CD4-positive, alpha-beta T cell (primary cell): ENCODE measurements at regions not wholly inside any gene's neighbourhood (a gene's known extent, or its start where the extent isn't known, plus 50 kb on each side); places are given as distances from the start of the nearest gene placed in this dataset.
"Not testable (repeated sequence)": the region's sequence is repeated elsewhere in the genome, so short reads cannot be mapped to it uniquely, and the experiment has no call there.

Source experiments
- ATAC-seq: fragments of 200-7000 bp; cut with Tn5 transposase; one replicate; pipeline ENCODE4 v1.10.0; 2022; ENCODE audit warnings: mild to moderate bottlenecking; ENCODE audit not compliant: poor library complexity
- CTCF ChIA-PET: fragments of 350-600 bp; sonication (Branson Sonifier 250); formaldehyde crosslinking; loops from one replicate; lab custom pipeline; 2021; ENCODE audit warnings: antibody characterized with exemption, inconsistent platforms; lab: Charles Lee
- POLR2A ChIA-PET: fragments of 350-600 bp; sonication (Branson Sonifier 250); formaldehyde crosslinking; loops from one replicate; lab custom pipeline; 2021; ENCODE audit warnings: antibody characterized with exemption, inconsistent platforms; lab: Charles Lee
- DNase-seq, 14 experiments: peaks; one replicate each; pipeline ENCODE4 v3.0.0-alpha.2; 2013 to 2020; ENCODE audit warnings: mixed read lengths in 2 of 14
- H3K27ac ChIP-seq, 2 donors: one replicate each; pipeline versions ENCODE4 v1.5.1 to v1.7.0; 2013; ENCODE audit warnings: low read length in 2 of 2, low read depth in 1 of 2, mild to moderate bottlenecking in 1 of 2
- H3K27me3 ChIP-seq, 2 experiments: 1 replicate in 1 of 2; 2 replicates in 1 of 2; pipeline versions ENCODE4 v1.6.1 to v1.7.0; 2013; ENCODE audit warnings: low read length in 2 of 2, control low read depth in 1 of 2, mild to moderate bottlenecking in 1 of 2, moderate library complexity in 1 of 2; ENCODE audit not compliant: insufficient read depth in 2 of 2, control insufficient read depth in 1 of 2
- H3K36me3 ChIP-seq: one replicate; pipeline ENCODE4 v1.6.1; 2013; ENCODE audit warnings: low read length, control low read depth; ENCODE audit not compliant: insufficient read depth
- H3K4me1 ChIP-seq: one replicate; pipeline ENCODE4 v1.6.1; 2013; ENCODE audit warnings: low read length, control low read depth; ENCODE audit not compliant: insufficient read depth
- H3K4me3 ChIP-seq: one replicate; pipeline ENCODE4 v1.5.1; 2013; ENCODE audit warnings: mild to moderate bottlenecking, low read length, moderate library complexity
- H3K9me3 ChIP-seq, 2 experiments: 1 replicate in 1 of 2; 2 replicates in 1 of 2; pipeline versions ENCODE4 v1.6.1 to v1.7.0; 2013; ENCODE audit warnings: low read length in 2 of 2, mild to moderate bottlenecking in 2 of 2, control low read depth in 1 of 2, moderate library complexity in 1 of 2; ENCODE audit not compliant: control insufficient read depth in 1 of 2, insufficient read depth in 1 of 2
- H3K27ac Mint-ChIP-seq: one replicate; pipeline ENCODE4 v1.8.0; 2020; ENCODE audit warnings: mixed read lengths
- H3K27me3 Mint-ChIP-seq: one replicate; pipeline ENCODE4 v1.8.0; 2021; ENCODE audit warnings: mixed read lengths
- H3K36me3 Mint-ChIP-seq: one replicate; pipeline ENCODE4 v1.8.0; 2021; ENCODE audit warnings: low read depth, mixed read lengths
- H3K4me1 Mint-ChIP-seq: one replicate; pipeline ENCODE4 v1.8.0; 2021; ENCODE audit warnings: low read depth, mixed read lengths
- H3K4me3 Mint-ChIP-seq: one replicate; pipeline ENCODE4 v1.8.0; 2020; ENCODE audit warnings: mild to moderate bottlenecking, mixed read lengths
- H3K9me3 Mint-ChIP-seq: one replicate; pipeline ENCODE4 v1.8.0; 2020; ENCODE audit warnings: mixed read lengths
- CTCF ChIP-seq: fragments of 200-600 bp; IDR thresholded peaks from one replicate; pipeline ENCODE4 v1.8.0; 2022; ENCODE audit warnings: antibody characterized with exemption, mild to moderate bottlenecking
- intact Hi-C, 2 experiments: fragments of 100-400 bp; cut with DNase I in 1 of 2; cut with micrococcal nuclease in 1 of 2; formaldehyde crosslinking; loops; one replicate each; pipeline versions ENCODE4 v1.15.1 to v1.9.0; 2023 to 2025; cut with DNase I, micrococcal nuclease

GRCh38 chr13:80900561-80900960 is 559.6 kb upstream of the SPRY2 start:
- Mint-ChIP-seq H3K27me3 (no peaks in the 10 kb centered on the region), H3K4me1 (no peaks in the 10 kb centered on the region), H3K9me3 (no peaks in the 10 kb centered on the region), H3K27ac (no peak overlapping the region), H3K36me3 (no peaks in the 10 kb centered on the region), H3K4me3 (no peak overlapping the region)
- Histone ChIP-seq H3K9me3 (no peaks in the 10 kb centered on the region), H3K4me3 (no peak overlapping the region), H3K27me3 (no peaks in the 10 kb centered on the region), H3K4me1 (no peaks in the 10 kb centered on the region), H3K27ac (no peak overlapping the region), H3K36me3 (no peaks in the 10 kb centered on the region)
- ChIA-PET POLR2A (no interaction called here), CTCF (no interaction called here)
- DNase-seq = no peak
- ATAC-seq = no peak
- intact Hi-C loops = no loop called here
- no peak for TF ChIP-seq CTCF

- H3K4me1 Mint-ChIP-seq, POLR2A ChIA-PET, H3K4me3 Mint-ChIP-seq, CTCF ChIA-PET, H3K36me3 ChIP-seq, H3K27me3 Mint-ChIP-seq, ATAC-seq, H3K27ac Mint-ChIP-seq, H3K9me3 Mint-ChIP-seq, intact Hi-C loops, DNase-seq, H3K27me3 ChIP-seq, H3K4me1 ChIP-seq, H3K36me3 Mint-ChIP-seq, H3K9me3 ChIP-seq, H3K27ac ChIP-seq, H3K4me3 ChIP-seq: not testable (repeated sequence)
These were observed 556.7 kb upstream of the SPRY2 start for GRCh38 chr13:80897641-80898040.

- Histone ChIP-seq H3K4me3 (no peak overlapping the region), H3K4me1 (no peaks in the 10 kb centered on the region), H3K27me3 (no peaks in the 10 kb centered on the region), H3K9me3 (no peaks in the 10 kb centered on the region), H3K36me3 (no peaks in the 10 kb centered on the region), H3K27ac (no peak overlapping the region)
- Mint-ChIP-seq H3K4me1 (no peaks in the 10 kb centered on the region), H3K36me3 (no peaks in the 10 kb centered on the region), H3K27ac (no peak overlapping the region), H3K9me3 (no peaks in the 10 kb centered on the region), H3K4me3 (no peak overlapping the region), H3K27me3 (no peaks in the 10 kb centered on the region)
- DNase-seq = no peak
- intact Hi-C loops = no loop called here
- CTCF ChIA-PET = no interaction called here
- no peak for ATAC-seq
- no peak for TF ChIP-seq CTCF
- POLR2A ChIA-PET = no interaction called here
These were observed 554.0 kb upstream of the SPRY2 start for GRCh38 chr13:80894917-80895316.

GRCh38 chr13:80889829-80890228 is 548.9 kb upstream of the SPRY2 start:
- CTCF ChIA-PET = no interaction called here
- POLR2A ChIA-PET = no interaction called here
- H3K4me3 ChIP-seq = no peak overlapping the region
- H3K4me3 Mint-ChIP-seq = no peak overlapping the region
- no peak for ATAC-seq
- no peaks in the 10 kb centered on the region for H3K36me3 Mint-ChIP-seq
- H3K27me3 Mint-ChIP-seq = no peaks in the 10 kb centered on the region
- no peaks in the 10 kb centered on the region for H3K9me3 Mint-ChIP-seq
- no peak overlapping the region for H3K27ac Mint-ChIP-seq
- peaks cover 0 to 4% of the 10 kb centered on the region in 2 experiments for H3K9me3 ChIP-seq
- intact Hi-C loops = no loop called here
- no peak for DNase-seq
- no peaks in the 10 kb centered on the region for H3K4me1 ChIP-seq
- no peaks in the 10 kb centered on the region for H3K4me1 Mint-ChIP-seq
- H3K36me3 ChIP-seq = no peaks in the 10 kb centered on the region
- no peaks in the 10 kb centered on the region for H3K27me3 ChIP-seq
- H3K27ac ChIP-seq = no peak overlapping the region
- TF ChIP-seq CTCF = no peak
